T-cell (primary cell): ENCODE measurements at regions not wholly inside any gene's neighbourhood (a gene's known extent, or its start where the extent isn't known, plus 50 kb on each side); places are given as distances from the start of the nearest gene placed in this dataset.
A peak's percentile ranks its signal among the peaks of the same experiment; 100 is the strongest.
"Not testable (repeated sequence)": the region's sequence is repeated elsewhere in the genome, so short reads cannot be mapped to it uniquely, and the experiment has no call there.

Experiments
- ATAC-seq, 4 experiments: fragments of 200-7000 bp in 3 of 4; fragments of 150-1000 bp in 1 of 4; cut with Tn5 transposase; replicated peaks in 1 of 4; 1 replicate in 3 of 4; 2 replicates in 1 of 4; pipeline ENCODE4 v1.10.0; 2021; ENCODE audit warnings: moderate library complexity in 3 of 4, mild to moderate bottlenecking in 2 of 4, moderate number of reproducible peaks in 1 of 4
- CTCF ChIA-PET, 2 donors: fragments of 300-600 bp; sonication (Branson Sonifier 250); formaldehyde crosslinking; loops; one replicate each; lab custom pipeline; 2022; ENCODE audit warnings: antibody characterized with exemption in 2 of 2; lab: Charles Lee
- POLR2A ChIA-PET, 2 donors: fragments of 300-600 bp; sonication (Branson Sonifier 250); formaldehyde crosslinking; loops; one replicate each; lab custom pipeline; 2022; ENCODE audit warnings: antibody characterized with exemption in 2 of 2; lab: Charles Lee
- DNase-seq, 35 experiments: peaks; one replicate each; pipeline versions ENCODE4 v3.0.0 to v3.0.0-alpha.2; 2013 to 2023
- H3K27ac ChIP-seq: one replicate; pipeline ENCODE4 v1.5.1; 2013; ENCODE audit warnings: low read length
- H3K27me3 ChIP-seq, 2 experiments: replicated peaks in 1 of 2; 1 replicate in 1 of 2; 2 replicates in 1 of 2; pipeline versions ENCODE4 v1.6.1 to v1.7.0; 2013; ENCODE audit warnings: low read length in 1 of 2, mixed read lengths in 1 of 2; ENCODE audit not compliant: control insufficient read depth in 2 of 2, insufficient read depth in 2 of 2; ENCODE audit errors: extremely low read depth in 1 of 2
- H3K36me3 ChIP-seq, 2 donors: 1 replicate in 1 of 2; 2 replicates in 1 of 2; pipeline versions ENCODE4 v1.6.1 to v1.7.0; 2013; ENCODE audit warnings: low read length in 1 of 2; ENCODE audit not compliant: control insufficient read depth in 2 of 2, insufficient read depth in 1 of 2; ENCODE audit errors: extremely low read depth in 1 of 2
- H3K4me1 ChIP-seq, 2 experiments: 1 replicate in 1 of 2; 2 replicates in 1 of 2; pipeline versions ENCODE4 v1.6.1 to v1.7.0; 2013; ENCODE audit warnings: low read length in 2 of 2, mixed read lengths in 1 of 2; ENCODE audit not compliant: insufficient read depth in 2 of 2, control insufficient read depth in 1 of 2; ENCODE audit errors: extremely low read depth in 1 of 2
- H3K4me3 ChIP-seq, 2 donors: 1 replicate in 1 of 2; 2 replicates in 1 of 2; pipeline versions ENCODE4 v1.5.1 to v1.7.0; 2013; ENCODE audit warnings: mild to moderate bottlenecking in 2 of 2, low read length in 1 of 2, moderate library complexity in 1 of 2; ENCODE audit not compliant: control insufficient read depth in 1 of 2; ENCODE audit errors: extremely low read depth in 1 of 2
- H3K9me3 ChIP-seq: 2 replicates; pipeline ENCODE4 v1.7.0; 2013
- H3K27ac Mint-ChIP-seq, 2 donors: one replicate each; pipeline ENCODE4 v1.8.0; 2020 to 2021; ENCODE audit warnings: mild to moderate bottlenecking in 2 of 2, mixed read lengths in 2 of 2
- H3K27me3 Mint-ChIP-seq, 2 donors: one replicate each; pipeline ENCODE4 v1.8.0; 2021 to 2022; ENCODE audit warnings: mixed read lengths in 2 of 2
- H3K36me3 Mint-ChIP-seq: one replicate; pipeline ENCODE4 v1.8.0; 2021; ENCODE audit warnings: mixed read lengths
- H3K4me1 Mint-ChIP-seq, 3 donors: one replicate each; pipeline ENCODE4 v1.8.0; 2020 to 2022; ENCODE audit warnings: mixed read lengths in 3 of 3, mild to moderate bottlenecking in 1 of 3
- H3K4me3 Mint-ChIP-seq, 3 donors: one replicate each; pipeline ENCODE4 v1.8.0; 2020 to 2022; ENCODE audit warnings: mild to moderate bottlenecking in 3 of 3, mixed read lengths in 3 of 3, moderate library complexity in 3 of 3
- H3K9me3 Mint-ChIP-seq, 3 donors: one replicate each; pipeline ENCODE4 v1.8.0; 2020 to 2022; ENCODE audit warnings: mixed read lengths in 3 of 3
- WGBS: methylation state at CpG from one replicate; pipeline ENCODE4 v1.1.5; 2013; ENCODE audit warnings: missing lambda C conversion rate; ENCODE audit not compliant: insufficient coverage; 5-methylcytosine and 5-hydroxymethylcytosine counted together

- H3K27ac Mint-ChIP-seq, POLR2A ChIA-PET, H3K4me3 ChIP-seq: not testable (repeated sequence)
These were observed 240.0 kb downstream of the GOLGA6L6 start for GRCh38 chr15:20301471-20302081.

GRCh38 chr15:20301041-20301390 lies 240.6 kb downstream of the GOLGA6L6 start:
- DNase-seq = peak in 1 of 35 experiments; percentile 25
- H3K4me3 Mint-ChIP-seq, CTCF ChIA-PET, H3K4me3 ChIP-seq, H3K9me3 ChIP-seq, H3K36me3 Mint-ChIP-seq, H3K27ac ChIP-seq, H3K27me3 Mint-ChIP-seq, H3K9me3 Mint-ChIP-seq, H3K36me3 ChIP-seq, H3K27ac Mint-ChIP-seq, H3K4me1 ChIP-seq, ATAC-seq, POLR2A ChIA-PET, H3K4me1 Mint-ChIP-seq, H3K27me3 ChIP-seq: not testable (repeated sequence)
- 93% methylated on average over 4 of the region's 4 CpGs for WGBS

More at GRCh38 chr15:20301471-20302081, 240.0 kb downstream of the GOLGA6L6 start:
- H3K9me3 Mint-ChIP-seq, CTCF ChIA-PET, ATAC-seq, H3K9me3 ChIP-seq, H3K27ac ChIP-seq, H3K27me3 Mint-ChIP-seq, H3K4me1 Mint-ChIP-seq, H3K36me3 Mint-ChIP-seq, H3K4me1 ChIP-seq, H3K36me3 ChIP-seq, H3K4me3 Mint-ChIP-seq: not testable (repeated sequence)
- H3K27me3 ChIP-seq = peaks cover 0 to 10% of the 10 kb centered on the region in 2 experiments
- DNase-seq = peak in 1 of 35 experiments; percentile 39
- 91% methylated on average over 12 of the region's 12 CpGs for WGBS

- H3K27me3 ChIP-seq, H3K9me3 ChIP-seq, H3K36me3 Mint-ChIP-seq, H3K4me3 ChIP-seq, H3K27ac ChIP-seq, H3K4me1 ChIP-seq, CTCF ChIA-PET, POLR2A ChIA-PET, H3K9me3 Mint-ChIP-seq, H3K4me1 Mint-ChIP-seq, H3K27me3 Mint-ChIP-seq, H3K36me3 ChIP-seq, H3K4me3 Mint-ChIP-seq, H3K27ac Mint-ChIP-seq, ATAC-seq: not testable (repeated sequence)
- DNase-seq = peak in 2 of 35 experiments; percentile 10 to 37
- WGBS = 81% methylated on average over 16 of the region's 19 CpGs
These were observed 241.1 kb downstream of the GOLGA6L6 start for GRCh38 chr15:20300351-20301040.

- H3K36me3 Mint-ChIP-seq, ATAC-seq, H3K36me3 ChIP-seq, POLR2A ChIA-PET, H3K4me1 Mint-ChIP-seq, H3K9me3 Mint-ChIP-seq, H3K4me3 Mint-ChIP-seq, H3K9me3 ChIP-seq, H3K27ac ChIP-seq, H3K4me1 ChIP-seq, H3K27ac Mint-ChIP-seq, H3K27me3 Mint-ChIP-seq, H3K27me3 ChIP-seq, CTCF ChIA-PET, H3K4me3 ChIP-seq: not testable (repeated sequence)
- peak in 2 of 35 experiments; percentile 5 to 24 for DNase-seq
- WGBS = 80% methylated on average over 1 of the region's 3 CpGs
These were observed 243.9 kb downstream of the GOLGA6L6 start for GRCh38 chr15:20297603-20298123.

- H3K4me3 Mint-ChIP-seq, H3K27me3 Mint-ChIP-seq, H3K9me3 ChIP-seq, H3K27ac Mint-ChIP-seq, H3K4me1 ChIP-seq, H3K36me3 Mint-ChIP-seq, H3K27me3 ChIP-seq, CTCF ChIA-PET, H3K27ac ChIP-seq, H3K4me3 ChIP-seq, ATAC-seq, H3K4me1 Mint-ChIP-seq, POLR2A ChIA-PET, H3K36me3 ChIP-seq, H3K9me3 Mint-ChIP-seq: not testable (repeated sequence)
- peak in 2 of 35 experiments; percentile 6 to 26 for DNase-seq
- WGBS = 92% methylated on average over 5 of the region's 8 CpGs
These were observed 245.3 kb downstream of the GOLGA6L6 start for GRCh38 chr15:20296261-20296660.

GRCh38 chr15:20295238-20295811 lies 246.3 kb downstream of the GOLGA6L6 start:
- ATAC-seq (no peak), DNase-seq (peak in 2 of 35 experiments; percentile 25 to 43)
- ChIA-PET POLR2A (no interaction called here), CTCF (no interaction called here)
- Histone ChIP-seq H3K4me1 (no peaks in the 10 kb centered on the region), H3K27me3 (peaks cover 0 to 7% of the 10 kb centered on the region in 2 experiments), H3K27ac (no peak overlapping the region), H3K9me3 (no peaks in the 10 kb centered on the region), H3K4me3 (no peak overlapping the region), H3K36me3 (no peaks in the 10 kb centered on the region)
- H3K4me3 Mint-ChIP-seq = no peak overlapping the region
- 88% methylated on average over 42 of the region's 43 CpGs for WGBS
- no peaks in the 10 kb centered on the region for H3K4me1 Mint-ChIP-seq
- no peaks in the 10 kb centered on the region for H3K27me3 Mint-ChIP-seq
- H3K9me3 Mint-ChIP-seq = peaks cover 0 to 3% (median 0%) of the 10 kb centered on the region in 3 donors
- H3K27ac Mint-ChIP-seq = no peak overlapping the region
- no peaks in the 10 kb centered on the region for H3K36me3 Mint-ChIP-seq
